ENCODE measurements at regions not wholly inside any gene's neighbourhood (a gene's known extent, or its start where the extent isn't known, plus 50 kb on each side); places are given as distances from the start of the nearest gene placed in this dataset.
"Not testable (repeated sequence)": the region's sequence is repeated elsewhere in the genome, so short reads cannot be mapped to it uniquely, and the experiment has no call there.

- H3K79me2 ChIP-seq (ENCODE audit: insufficient read depth, low read length): no peaks in the 10 kb centered on the region
- TF ChIP-seq CTCF (IDR thresholded peaks at IDR 0.05; ENCODE audit: extremely low read depth, low read depth, low read length): no peak
- no peak overlapping the region for H2AFZ ChIP-seq (ENCODE audit: low read length)
- no peak overlapping the region for H3K4me3 ChIP-seq (ENCODE audit: insufficient read depth, low read length)
- H3K9me3 ChIP-seq (ENCODE audit: low read depth, low read length): no peaks in the 10 kb centered on the region
- no peak overlapping the region for H3K27ac ChIP-seq (ENCODE audit: low read depth, low read length)
- no peak overlapping the region for H3K4me2 ChIP-seq (ENCODE audit: insufficient read depth, low read length)
- no peaks in the 10 kb centered on the region for H3K27me3 ChIP-seq (ENCODE audit: insufficient read depth, low read length)
- H3K4me1 ChIP-seq (ENCODE audit: insufficient read depth, low read length): no peaks in the 10 kb centered on the region
- no peaks in the 10 kb centered on the region for H3K36me3 ChIP-seq (ENCODE audit: insufficient read depth, low read length)
- no peaks in the 10 kb centered on the region for H4K20me1 ChIP-seq (ENCODE audit: insufficient read depth, low read length)
- no peak for DNase-seq (ENCODE audit: insufficient read length, low spot score, missing footprints)
Observed at GRCh38 chr2:183964565-183964964, 633.8 kb upstream of the ZNF804A start.

DNA sequence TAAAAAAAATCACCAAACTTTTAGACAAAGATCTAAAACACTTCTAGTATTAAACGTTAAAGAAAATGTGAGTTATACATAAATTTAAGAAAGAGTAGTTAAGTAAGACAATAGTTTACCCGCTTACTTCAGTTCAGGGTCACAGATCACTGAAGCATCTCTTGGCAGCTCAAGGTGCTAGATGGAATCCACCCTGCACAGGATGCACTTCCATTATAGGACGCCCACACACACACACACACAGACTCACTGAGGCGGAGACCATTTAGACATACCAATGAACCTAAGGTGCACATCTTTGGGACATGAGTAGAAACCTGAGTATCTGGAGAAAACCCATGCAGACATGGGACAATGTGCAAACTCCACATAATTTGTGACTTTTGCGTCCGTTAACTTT, 630.6 kb upstream of the ZNF804A start:
- no peak for DNase-seq (ENCODE audit: insufficient read length, low spot score, missing footprints)
- peaks cover under 1% of the 10 kb centered on the region for H3K9me3 ChIP-seq (ENCODE audit: low read depth, low read length)
- H4K20me1 ChIP-seq (ENCODE audit: insufficient read depth, low read length): no peaks in the 10 kb centered on the region
- H3K4me2 ChIP-seq (ENCODE audit: insufficient read depth, low read length): no peak overlapping the region
- no peak overlapping the region for H3K4me3 ChIP-seq (ENCODE audit: insufficient read depth, low read length)
- no peak overlapping the region for H2AFZ ChIP-seq (ENCODE audit: low read length)
- no peaks in the 10 kb centered on the region for H3K79me2 ChIP-seq (ENCODE audit: insufficient read depth, low read length)
- H3K36me3 ChIP-seq (ENCODE audit: insufficient read depth, low read length): no peaks in the 10 kb centered on the region
- H3K27ac ChIP-seq (ENCODE audit: low read depth, low read length): no peak overlapping the region
- no peaks in the 10 kb centered on the region for H3K4me1 ChIP-seq (ENCODE audit: insufficient read depth, low read length)
- no peaks in the 10 kb centered on the region for H3K27me3 ChIP-seq (ENCODE audit: insufficient read depth, low read length)
- TF ChIP-seq CTCF (IDR thresholded peaks at IDR 0.05; ENCODE audit: extremely low read depth, low read depth, low read length): no peak

DNA sequence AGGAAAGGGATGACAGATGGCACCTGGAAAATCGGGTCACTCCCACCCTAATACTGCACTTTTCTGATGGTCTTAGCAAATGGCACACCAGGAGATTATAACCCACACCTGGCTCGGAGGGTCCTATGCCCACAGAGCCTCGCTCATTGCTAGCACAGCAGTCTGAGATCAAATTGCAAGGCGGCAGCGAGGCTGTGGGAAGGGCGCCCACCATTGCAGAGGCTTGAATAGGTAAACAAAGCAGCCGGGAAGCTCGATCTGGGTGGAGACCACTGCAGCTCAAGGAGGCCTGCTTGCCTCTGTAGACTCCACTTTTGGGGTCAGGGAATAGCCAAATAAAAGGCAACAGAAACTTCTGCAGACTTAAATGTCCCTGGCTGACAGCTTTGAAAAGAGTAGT, 622.7 kb upstream of the ZNF804A start:
- H4K20me1 ChIP-seq (ENCODE audit: insufficient read depth, low read length); H3K4me3 ChIP-seq (ENCODE audit: insufficient read depth, low read length); H3K9me3 ChIP-seq (ENCODE audit: low read depth, low read length); H2AFZ ChIP-seq (ENCODE audit: low read length); H3K4me2 ChIP-seq (ENCODE audit: insufficient read depth, low read length); H3K27ac ChIP-seq (ENCODE audit: low read depth, low read length); H3K27me3 ChIP-seq (ENCODE audit: insufficient read depth, low read length); H3K36me3 ChIP-seq (ENCODE audit: insufficient read depth, low read length); H3K79me2 ChIP-seq (ENCODE audit: insufficient read depth, low read length); DNase-seq (ENCODE audit: insufficient read length, low spot score, missing footprints); H3K4me1 ChIP-seq (ENCODE audit: insufficient read depth, low read length): not testable (repeated sequence)

DNA sequence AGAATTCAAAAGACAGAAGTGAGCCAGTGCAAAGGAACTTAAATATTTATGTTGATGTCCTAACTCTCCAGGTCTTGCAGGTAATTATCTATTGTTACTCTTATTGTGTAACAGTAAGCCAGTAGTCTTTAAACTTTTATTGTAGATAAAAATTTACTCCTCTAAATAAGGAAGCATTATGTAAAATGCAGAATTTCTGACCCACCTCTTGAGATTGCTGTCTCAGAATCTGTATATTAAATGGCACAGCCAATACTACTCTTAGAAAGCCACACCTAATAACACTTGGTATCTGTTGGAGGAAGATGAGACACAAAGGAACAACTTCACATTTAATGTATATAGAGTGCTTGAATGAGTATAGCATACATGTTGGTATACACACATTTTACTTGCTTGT, 613.5 kb upstream of the ZNF804A start:
- no peak overlapping the region for H2AFZ ChIP-seq (ENCODE audit: low read length)
- no peak for TF ChIP-seq CTCF (IDR thresholded peaks at IDR 0.05; ENCODE audit: extremely low read depth, low read depth, low read length)
- H3K4me2 ChIP-seq (ENCODE audit: insufficient read depth, low read length): no peak overlapping the region
- no peaks in the 10 kb centered on the region for H3K27me3 ChIP-seq (ENCODE audit: insufficient read depth, low read length)
- no peaks in the 10 kb centered on the region for H4K20me1 ChIP-seq (ENCODE audit: insufficient read depth, low read length)
- H3K9me3 ChIP-seq (ENCODE audit: low read depth, low read length): peaks cover 3% of the 10 kb centered on the region
- H3K36me3 ChIP-seq (ENCODE audit: insufficient read depth, low read length): no peaks in the 10 kb centered on the region
- DNase-seq (ENCODE audit: insufficient read length, low spot score, missing footprints): no peak
- no peak overlapping the region for H3K4me3 ChIP-seq (ENCODE audit: insufficient read depth, low read length)
- H3K27ac ChIP-seq (ENCODE audit: low read depth, low read length): no peak overlapping the region
- H3K4me1 ChIP-seq (ENCODE audit: insufficient read depth, low read length): no peaks in the 10 kb centered on the region
- no peaks in the 10 kb centered on the region for H3K79me2 ChIP-seq (ENCODE audit: insufficient read depth, low read length)

DNA sequence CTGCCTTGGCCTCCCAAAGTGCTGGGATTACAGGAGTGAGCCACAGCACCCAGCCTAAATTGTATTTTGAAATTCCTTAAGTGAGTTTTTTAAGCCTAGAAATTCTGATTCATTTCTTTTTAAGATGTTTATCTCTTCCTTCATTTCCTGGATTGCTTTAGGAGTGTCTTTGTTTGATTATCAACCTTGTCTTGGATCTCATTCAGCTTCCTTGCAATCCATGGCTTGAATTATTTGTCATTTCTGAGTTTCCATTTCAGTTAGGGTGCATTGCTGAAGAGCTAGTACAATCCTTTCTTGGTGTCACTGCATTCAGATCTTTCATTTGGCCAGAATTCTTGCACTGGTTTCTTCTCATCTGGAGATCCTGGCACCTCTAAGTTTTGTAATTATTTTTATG, 606.4 kb upstream of the ZNF804A start:
- no peaks in the 10 kb centered on the region for H3K36me3 ChIP-seq (ENCODE audit: insufficient read depth, low read length)

More for the DNA sequence above, 606.4 kb upstream of the ZNF804A start:
- no peaks in the 10 kb centered on the region for H3K79me2 ChIP-seq (ENCODE audit: insufficient read depth, low read length)
- no peak for DNase-seq (ENCODE audit: insufficient read length, low spot score, missing footprints)
- H3K4me1 ChIP-seq (ENCODE audit: insufficient read depth, low read length): no peaks in the 10 kb centered on the region
- H3K9me3 ChIP-seq (ENCODE audit: low read depth, low read length): peaks cover 3% of the 10 kb centered on the region
- H4K20me1 ChIP-seq (ENCODE audit: insufficient read depth, low read length): no peaks in the 10 kb centered on the region
- TF ChIP-seq CTCF (IDR thresholded peaks at IDR 0.05; ENCODE audit: extremely low read depth, low read depth, low read length): no peak
- H2AFZ ChIP-seq (ENCODE audit: low read length): no peak overlapping the region
- H3K4me2 ChIP-seq (ENCODE audit: insufficient read depth, low read length): no peak overlapping the region
- H3K27ac ChIP-seq (ENCODE audit: low read depth, low read length): no peak overlapping the region
- H3K4me3 ChIP-seq (ENCODE audit: insufficient read depth, low read length): no peak overlapping the region
- no peaks in the 10 kb centered on the region for H3K27me3 ChIP-seq (ENCODE audit: insufficient read depth, low read length)

Measured in osteoblast (primary cell).